ENCODE measurements at regions not wholly inside any gene's neighbourhood (a gene's known extent, or its start where the extent isn't known, plus 50 kb on each side); places are given as distances from the start of the nearest gene placed in this dataset.
A peak's percentile ranks its signal among the peaks of the same experiment; 100 is the strongest.

- TF ChIP-seq CTCF (IDR thresholded peaks at IDR 0.05; ENCODE audit: extremely low read depth in 1 of 2, insufficient read depth in 1 of 2, low read depth in 1 of 2, low read length in 2 of 2) (peak; percentile 50 to 53), MYC (IDR thresholded peaks at IDR 0.05; ENCODE audit: low read depth, low read length) (no peak)
Measured at GRCh38 chr20:4613718-4614620, 72.3 kb upstream of the PRNP start.
